GM18520 (cell line): ENCODE measurements at regions not wholly inside any gene's neighbourhood (a gene's known extent, or its start where the extent isn't known, plus 50 kb on each side); places are given as distances from the start of the nearest gene placed in this dataset.
"Not testable (repeated sequence)": the region's sequence is repeated elsewhere in the genome, so short reads cannot be mapped to it uniquely, and the experiment has no call there.

Source experiments
- ATAC-seq: cut with Tn5 transposase; IDR thresholded peaks from one replicate; pipeline ENCODE4 v1.9.1; 2021; ENCODE audit not compliant: unreplicated experiment

DNA sequence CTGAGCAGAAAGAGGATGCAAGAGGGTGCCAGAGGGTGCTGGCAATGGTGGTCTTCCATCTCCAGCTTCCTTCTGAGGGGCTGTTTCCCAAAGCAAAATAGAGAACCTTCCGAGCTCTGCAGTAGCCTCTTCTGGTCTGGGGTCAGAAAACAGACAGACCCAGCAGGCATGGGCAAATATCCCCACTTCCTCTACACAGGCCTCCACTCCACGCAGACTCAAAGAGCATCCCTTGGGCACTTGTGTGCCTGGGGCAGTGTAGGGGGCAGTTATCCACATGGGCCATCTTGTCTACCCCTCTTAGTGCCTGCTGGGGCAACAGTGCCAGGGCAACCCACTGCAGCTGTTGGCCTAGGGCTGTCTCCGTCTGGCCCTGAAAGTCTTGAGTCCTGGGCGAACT is 231.9 kb downstream of the TTC8 start:
- ATAC-seq, result no peak

DNA sequence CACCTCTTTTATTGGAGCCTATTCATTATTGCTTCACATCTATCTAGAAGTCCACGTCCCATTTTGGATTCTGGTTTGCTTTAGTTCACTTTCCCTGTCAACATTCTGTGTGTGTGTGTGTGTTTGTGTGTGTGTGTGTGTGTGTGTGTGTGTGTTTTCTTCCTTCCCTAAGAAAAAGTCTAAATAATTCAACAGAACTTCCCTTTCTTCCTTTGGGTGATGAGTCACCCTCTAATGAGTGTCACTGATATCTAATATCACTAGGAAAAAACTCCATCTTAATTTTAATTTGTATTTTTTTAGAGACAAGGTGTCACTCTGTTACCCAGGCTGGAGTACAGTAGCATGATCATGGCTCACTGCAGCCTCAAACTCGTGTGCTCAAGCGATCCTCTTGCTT is 234.2 kb downstream of the TTC8 start:
- ATAC-seq, result no peak

DNA sequence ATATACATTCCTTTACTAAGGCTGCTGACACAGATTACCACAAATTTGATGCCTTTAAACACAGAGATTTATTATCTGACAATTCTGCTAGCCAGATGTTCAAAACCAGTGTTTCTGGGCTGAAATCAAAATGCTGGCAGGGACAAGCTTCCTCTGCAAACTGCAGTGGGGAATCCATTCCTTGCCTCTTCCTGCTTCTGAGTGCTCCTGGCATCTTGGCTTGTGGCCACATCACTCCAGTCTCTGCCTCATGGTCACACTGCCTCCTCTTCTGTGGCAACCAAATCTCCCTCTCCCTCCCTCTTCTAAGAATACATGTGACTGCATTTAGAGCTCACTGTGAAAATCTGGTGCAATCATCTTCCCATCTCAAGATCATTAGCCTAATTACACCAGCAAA is 235.7 kb downstream of the TTC8 start:
- ATAC-seq, result no peak

DNA sequence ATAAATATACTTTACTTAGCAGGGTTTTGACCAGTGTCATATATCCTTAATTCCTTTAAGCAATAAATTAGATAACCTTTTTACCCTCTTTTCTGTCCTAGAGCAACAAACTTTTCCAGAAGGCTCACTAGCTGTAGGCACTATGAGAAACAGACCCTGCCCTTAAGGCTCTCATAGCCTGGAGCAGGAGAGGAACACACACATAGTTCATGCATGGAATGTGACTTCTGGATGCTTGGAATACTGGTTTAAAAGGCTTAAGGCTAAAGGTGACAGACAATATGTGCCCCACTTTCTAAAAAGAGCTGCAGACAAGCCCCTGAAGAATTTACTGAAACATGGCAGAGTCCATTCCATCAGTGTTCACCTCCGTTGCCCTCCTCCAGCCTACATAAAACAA is 237.2 kb downstream of the TTC8 start:
- ATAC-seq, result no peak

DNA sequence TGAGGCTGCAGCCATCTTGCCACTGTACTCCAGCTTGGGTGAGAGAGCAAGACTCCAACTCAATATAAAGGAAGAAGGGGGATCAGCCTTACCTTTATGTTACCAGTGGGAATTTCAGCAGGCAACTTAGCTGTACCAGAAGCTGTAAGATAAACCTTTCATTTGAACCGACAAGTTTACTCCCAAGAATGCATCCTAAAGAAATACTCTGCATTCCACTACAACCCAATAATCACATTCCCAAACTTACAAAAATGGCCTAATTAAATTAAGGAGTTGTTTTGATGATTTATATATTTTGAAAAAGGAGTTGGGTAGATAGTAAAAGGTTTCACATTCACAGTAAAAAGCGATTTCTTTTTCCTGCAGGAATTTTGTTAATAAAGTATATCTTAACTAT is 241.4 kb downstream of the TTC8 start:
- no peak for ATAC-seq

DNA sequence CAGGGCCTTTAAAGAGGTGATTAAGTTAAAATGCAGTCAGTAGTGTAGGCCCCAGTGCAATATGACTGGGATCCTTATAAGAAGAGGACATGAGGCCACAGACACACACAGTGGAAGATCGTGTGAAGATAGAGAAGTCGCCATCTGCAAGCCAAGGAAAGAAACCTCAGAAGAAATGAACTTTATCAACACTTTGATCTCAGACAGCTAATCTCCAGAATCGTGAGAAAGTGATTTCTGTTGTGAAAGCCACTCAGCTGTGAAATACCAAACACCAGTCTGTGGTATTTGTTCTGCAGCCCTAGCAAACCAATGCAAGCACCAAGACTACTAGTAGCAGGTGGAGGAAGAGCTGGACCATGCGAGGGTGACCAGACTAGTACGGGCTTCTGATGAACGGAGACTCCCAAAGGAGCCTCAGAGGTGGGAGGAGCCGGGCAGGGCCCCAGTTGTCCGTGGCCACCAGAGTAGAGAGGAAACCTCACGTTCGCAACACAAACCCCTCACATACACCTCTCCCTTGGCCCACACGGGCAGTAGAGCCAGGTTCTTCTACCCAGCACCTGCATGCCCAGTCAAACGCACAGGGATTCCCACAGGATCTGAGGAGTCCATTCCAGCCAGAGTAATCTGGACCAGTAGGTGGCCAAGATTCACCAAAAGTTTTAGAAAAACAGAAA is 243.0 kb downstream of the TTC8 start:
- ATAC-seq, result no peak

DNA sequence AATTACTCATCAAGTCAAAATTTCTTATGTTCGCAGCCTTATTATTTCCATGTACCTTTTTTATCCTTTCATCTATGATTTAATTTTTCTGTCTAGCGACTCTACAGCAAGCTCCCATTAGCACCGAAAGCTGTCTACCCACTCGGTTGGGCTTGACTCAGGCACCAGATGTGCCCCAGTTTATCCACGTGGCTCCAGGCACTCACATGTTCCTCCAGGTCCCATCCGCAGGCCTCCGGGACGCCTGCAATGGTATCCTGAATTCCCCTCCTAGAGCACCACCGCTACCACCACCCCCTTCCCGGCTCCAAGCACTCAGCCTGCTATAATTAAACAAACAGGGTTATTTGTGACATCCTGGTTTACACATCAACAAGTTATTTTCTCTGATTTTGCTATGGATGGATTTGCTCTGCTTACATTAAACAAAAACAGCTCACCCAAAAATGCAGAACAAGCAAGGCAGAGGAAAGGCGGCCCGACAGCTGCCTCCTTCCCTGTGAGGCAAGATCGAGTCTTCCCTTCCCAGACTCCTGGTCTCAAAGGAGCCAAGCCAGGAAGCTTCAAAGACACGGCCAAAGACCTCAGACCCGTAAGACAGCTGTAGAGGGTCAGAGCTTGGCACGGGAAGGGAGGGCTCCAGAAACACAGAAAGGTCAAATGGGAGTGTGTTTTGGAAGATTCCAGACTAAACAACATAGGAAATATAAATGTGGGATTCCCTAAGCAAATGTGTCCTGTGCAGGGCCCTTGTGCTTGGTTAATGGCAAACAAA is 253.8 kb downstream of the TTC8 start:
- no peak for ATAC-seq

DNA sequence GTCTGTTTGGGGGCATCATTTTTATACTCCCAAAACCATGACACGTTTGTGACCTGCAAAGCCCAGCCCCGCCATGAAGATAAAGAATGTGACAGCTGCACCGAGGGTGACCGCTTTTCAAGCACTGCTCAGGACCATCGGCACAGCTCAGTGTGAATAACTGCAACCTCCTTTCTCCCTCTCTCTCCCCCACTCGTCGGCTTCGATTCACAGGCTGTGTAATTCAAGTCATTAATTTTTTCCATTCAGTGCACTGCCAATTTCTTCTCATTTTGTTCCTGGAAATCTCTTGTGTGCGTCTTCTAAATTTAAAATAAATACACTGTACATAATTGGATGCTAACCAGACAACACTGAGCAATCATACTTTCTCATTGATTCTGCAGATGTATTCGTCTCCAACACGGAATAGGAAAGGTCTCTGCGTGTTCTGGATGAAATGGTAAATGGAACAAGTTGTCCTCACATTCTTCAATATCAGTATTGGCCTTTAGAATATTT is 260.8 kb downstream of the TTC8 start:
- ATAC-seq, result no peak

DNA sequence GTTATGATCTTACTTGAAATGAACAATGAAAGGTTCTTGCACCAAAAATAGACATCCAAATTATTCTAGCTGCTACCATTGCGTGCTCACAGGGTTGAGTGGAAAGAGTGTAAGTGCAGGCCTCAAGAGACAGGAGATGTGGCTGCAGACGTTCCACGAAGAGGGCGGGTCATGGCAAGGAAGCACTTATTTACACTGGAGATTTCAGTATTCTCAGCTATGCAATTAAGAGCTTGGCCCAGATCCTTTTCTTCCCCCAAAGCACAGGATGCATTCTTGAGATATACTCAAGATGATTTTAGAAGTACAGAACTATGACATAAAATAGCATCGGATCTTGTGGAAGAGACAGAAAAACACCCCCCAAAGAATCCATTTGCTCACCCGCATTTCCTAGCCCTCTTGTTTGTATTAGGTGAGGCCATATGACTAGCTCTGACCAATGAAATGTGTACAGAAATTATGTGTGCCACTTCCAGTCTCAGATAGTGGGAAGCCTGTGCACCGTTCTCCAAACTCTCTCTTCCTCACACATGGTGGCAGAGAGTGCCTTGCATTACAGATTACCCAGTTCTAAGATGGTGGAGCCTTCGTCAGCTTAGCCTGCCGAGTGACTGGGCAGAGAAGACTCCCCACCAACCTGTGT is 261.4 kb downstream of the TTC8 start:
- ATAC-seq, result no peak

DNA sequence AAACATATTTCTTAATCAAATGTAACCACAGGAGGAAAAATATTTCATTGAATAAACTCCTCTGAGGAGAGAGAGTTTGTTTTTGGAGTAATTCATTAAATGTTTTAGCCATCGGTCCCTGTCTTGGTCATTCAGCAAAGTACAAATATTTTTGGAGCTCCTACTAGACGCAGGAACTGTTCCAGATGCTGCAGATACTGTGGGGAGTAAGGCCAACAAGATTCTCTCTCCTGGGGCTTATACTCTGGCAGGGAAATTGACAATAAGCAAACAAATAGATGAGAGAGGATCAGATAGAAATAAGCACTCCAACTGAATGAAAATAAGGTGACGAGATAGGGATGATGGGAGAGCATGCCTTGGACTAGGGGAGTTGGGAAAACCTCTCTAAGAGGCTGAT is 264.1 kb downstream of the TTC8 start:
- no peak for ATAC-seq

DNA sequence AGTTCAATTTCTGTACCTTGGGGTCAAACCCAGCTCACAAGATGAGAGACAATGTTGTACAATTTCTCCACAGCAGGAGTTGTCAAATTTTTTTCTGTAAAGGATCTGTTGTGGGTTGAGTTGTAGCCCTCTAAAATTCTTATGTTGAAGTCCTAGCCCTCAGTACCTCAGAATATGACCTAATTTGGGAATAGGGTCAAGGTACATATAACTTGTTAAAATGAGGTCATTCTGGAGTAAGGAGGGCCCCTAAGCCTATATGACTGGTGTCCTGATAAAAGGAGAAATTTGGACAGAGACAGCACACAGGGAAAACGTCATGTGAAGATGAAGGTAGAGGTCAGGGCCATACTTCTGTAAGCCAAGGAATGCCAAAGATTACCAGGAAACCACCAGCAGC is 264.9 kb downstream of the TTC8 start:
- no peak for ATAC-seq

DNA sequence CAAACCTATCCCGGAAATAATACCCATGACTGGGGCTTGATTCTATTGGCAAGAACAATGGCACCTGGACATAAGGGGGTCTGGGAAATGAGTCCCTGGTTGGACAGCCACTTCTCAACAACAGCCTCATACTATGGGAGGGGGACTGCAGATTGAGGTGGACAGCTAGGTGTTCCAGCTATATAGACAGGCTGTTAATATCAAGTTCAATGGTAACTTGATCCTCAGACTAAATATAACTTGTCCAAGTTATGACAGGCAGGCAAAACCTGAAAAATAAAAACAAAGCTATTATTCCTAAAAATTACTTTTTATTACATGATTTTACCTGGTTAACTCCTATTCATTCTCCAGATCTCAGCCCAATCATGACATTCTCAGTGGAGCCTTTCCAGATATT is 267.3 kb downstream of the TTC8 start:
- ATAC-seq, result no peak

DNA sequence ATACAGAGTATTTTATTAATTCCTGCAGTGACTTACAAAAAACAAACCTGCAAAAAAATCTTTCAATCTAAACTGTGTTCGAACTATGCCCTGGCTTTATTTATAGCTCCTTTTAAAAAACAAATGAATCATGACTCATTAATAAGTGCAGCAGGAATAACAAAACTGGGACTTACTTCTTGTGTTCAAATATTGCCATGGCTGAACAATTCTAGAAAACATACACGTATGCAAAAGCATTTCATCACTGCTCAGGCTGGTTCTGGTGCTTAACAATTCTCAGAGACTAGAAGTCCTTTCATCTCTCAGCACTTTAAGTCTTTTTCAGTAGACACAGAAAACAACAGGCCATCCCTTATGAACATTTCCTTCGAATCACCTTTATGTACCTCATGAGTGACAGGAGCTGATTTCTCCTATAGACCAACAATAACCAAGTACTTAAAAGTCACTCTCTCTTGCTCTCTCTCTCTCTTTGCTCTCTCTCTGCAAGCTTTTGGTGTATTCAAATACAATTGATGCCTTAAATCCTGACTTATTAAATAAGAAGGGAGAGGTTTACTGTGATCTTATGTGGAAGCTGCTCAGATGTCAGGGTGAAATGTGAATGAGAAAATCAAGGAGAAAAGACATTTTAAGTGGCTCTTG is 268.8 kb downstream of the TTC8 start:
- ATAC-seq, result no peak

DNA sequence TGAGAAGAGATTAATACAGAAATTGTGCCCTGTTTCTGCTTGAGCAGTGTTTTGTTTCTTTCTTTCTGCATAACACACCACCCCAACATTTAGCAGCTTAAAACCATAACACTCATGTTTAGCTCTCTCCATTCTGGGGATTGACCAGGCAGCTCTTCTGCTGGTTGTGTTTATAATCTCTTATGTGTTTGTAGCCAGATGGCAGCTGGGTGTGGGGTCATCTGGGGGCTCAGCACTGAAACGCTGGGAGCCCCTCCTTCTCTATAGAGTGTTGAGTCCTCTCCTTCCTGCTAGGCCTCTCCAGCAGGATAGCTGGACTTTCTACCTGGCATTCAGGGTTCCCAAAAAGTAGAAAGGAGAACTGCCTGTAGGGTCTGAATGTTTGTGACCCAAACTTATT is 270.6 kb downstream of the TTC8 start:
- ATAC-seq, result no peak

DNA sequence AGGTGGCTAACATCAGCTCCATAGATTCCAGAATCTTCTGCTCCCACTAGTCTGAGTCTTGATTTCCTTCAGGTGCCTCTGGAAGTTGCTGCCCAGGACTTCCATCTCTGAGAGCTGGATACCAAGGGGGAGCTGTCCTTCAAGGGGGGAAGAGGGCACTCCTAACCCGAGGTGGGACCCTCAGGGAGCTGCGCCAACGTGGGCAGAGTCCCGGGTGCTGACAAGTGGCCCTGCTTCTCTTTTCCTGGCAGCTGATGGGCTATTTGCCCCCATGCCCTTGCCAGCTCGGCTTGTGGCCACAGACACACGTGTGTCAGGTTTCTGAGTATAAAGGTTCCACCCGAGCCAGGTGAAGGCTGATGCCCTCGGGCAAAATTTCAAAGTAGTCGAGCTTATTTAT is 272.5 kb downstream of the TTC8 start:
- no peak for ATAC-seq

DNA sequence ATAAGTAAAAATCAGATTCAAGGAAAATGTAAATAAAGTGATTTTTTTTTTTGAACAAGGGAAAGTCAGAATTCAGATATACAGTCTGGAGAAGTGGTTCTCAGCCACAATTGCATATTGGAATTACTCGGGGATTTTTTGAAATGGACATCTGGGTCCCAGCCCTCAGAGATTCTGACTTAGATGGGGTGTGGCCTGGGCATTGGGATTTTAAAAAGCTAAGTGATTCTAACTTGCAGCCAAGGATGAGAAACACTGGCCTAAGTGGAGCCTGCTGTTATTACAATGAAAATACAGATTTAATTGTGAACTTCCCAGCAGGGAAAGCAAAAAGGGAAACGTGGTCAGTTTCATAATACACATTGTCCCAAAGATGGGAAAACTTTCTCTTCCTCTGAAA is 273.8 kb downstream of the TTC8 start:
- no peak for ATAC-seq

DNA sequence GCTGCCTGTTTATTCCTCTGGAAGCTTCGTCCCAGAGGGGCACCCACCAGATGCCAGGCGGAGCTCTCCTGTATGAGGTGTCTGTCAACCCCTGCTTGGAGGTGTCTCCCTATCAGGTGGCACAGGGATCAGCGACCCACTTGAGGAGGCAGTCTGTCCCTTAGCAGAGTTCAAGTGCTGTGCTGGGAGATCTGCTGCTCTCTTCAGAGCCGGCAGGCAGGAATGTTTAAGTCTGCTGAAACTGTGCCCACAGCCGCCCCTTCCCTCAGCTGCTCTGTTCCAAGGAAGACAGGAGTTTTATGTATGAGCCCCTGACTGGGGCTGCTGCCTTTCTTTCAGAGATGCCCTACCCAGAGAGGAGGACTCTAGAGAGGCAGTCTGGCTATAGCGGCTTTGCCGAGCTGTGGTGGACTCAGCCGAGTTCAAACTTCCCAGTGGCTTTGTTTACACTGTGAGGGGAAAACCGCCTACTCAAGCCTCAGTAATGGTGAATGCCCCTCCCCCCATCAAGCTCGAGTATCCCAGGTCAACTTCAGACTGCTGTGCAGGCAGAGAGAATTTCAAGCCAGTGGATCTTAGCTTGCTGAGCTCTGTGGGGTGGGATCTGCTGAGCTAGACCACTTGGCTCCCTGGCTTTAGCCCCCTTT is 279.8 kb downstream of the TTC8 start:
- ATAC-seq, result not testable (repeated sequence)

DNA sequence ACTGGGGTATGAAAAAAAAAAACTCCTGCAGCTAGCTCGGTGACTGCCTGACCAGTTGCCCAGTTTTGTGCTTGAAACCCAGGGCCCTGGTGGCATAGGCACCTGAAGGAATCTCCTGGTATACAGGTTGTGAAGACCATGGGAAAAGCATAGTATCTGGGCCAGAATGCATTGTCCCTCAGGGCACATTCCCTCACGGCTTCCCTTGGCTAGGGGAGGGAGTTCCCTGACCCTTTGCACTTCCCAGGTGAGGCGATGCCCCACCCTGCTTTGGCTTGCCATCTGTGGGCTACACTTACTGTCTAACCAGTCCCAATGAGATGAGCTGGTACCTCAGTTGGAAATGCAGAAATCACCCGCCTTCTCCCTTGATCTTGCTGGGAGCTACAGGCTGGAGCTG is 280.4 kb downstream of the TTC8 start:
- ATAC-seq, result not testable (repeated sequence)
